ENCODE measurements at regions not wholly inside any gene's neighbourhood (a gene's known extent, or its start where the extent isn't known, plus 50 kb on each side); places are given as distances from the start of the nearest gene placed in this dataset.

- ATAC-seq (no peak), DNase-seq (no peak)
- Mint-ChIP-seq H3K4me1 (no peaks in the 10 kb centered on the region), H3K27ac (no peak overlapping the region), H3K27me3 (ENCODE audit: low read depth in 2 of 2) (peaks cover 0 to 3% of the 10 kb centered on the region in 2 donors), H3K36me3 (no peaks in the 10 kb centered on the region), H3K4me3 (no peak overlapping the region), H3K9me3 (peaks cover 9 to 17% of the 10 kb centered on the region in 2 donors)
- Histone ChIP-seq H3K4me3 (ENCODE audit: low read length) (no peak overlapping the region), H3K27me3 (ENCODE audit: control insufficient read depth, insufficient read depth, low read length) (no peaks in the 10 kb centered on the region), H3K9me3 (ENCODE audit: control insufficient read depth, insufficient read depth, low read length) (no peaks in the 10 kb centered on the region), H3K36me3 (ENCODE audit: control insufficient read depth, insufficient read depth, low read length) (no peaks in the 10 kb centered on the region), H3K27ac (ENCODE audit: low read length) (no peak overlapping the region), H3K4me1 (ENCODE audit: control insufficient read depth, insufficient read depth, low read length) (no peaks in the 10 kb centered on the region)
- TF ChIP-seq, protein P1, sequence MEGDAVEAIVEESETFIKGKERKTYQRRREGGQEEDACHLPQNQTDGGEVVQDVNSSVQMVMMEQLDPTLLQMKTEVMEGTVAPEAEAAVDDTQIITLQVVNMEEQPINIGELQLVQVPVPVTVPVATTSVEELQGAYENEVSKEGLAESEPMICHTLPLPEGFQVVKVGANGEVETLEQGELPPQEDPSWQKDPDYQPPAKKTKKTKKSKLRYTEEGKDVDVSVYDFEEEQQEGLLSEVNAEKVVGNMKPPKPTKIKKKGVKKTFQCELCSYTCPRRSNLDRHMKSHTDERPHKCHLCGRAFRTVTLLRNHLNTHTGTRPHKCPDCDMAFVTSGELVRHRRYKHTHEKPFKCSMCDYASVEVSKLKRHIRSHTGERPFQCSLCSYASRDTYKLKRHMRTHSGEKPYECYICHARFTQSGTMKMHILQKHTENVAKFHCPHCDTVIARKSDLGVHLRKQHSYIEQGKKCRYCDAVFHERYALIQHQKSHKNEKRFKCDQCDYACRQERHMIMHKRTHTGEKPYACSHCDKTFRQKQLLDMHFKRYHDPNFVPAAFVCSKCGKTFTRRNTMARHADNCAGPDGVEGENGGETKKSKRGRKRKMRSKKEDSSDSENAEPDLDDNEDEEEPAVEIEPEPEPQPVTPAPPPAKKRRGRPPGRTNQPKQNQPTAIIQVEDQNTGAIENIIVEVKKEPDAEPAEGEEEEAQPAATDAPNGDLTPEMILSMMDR (IDR thresholded peaks at IDR 0.05): no peak
- 86% methylated on average over 1 of the region's 2 CpGs for WGBS (ENCODE audit: insufficient coverage)
- intact Hi-C loops (cut with micrococcal nuclease): no loop called here
Observed at GRCh38 chr14:54146601-54147000, 190.0 kb upstream of the BMP4 start.

DNA sequence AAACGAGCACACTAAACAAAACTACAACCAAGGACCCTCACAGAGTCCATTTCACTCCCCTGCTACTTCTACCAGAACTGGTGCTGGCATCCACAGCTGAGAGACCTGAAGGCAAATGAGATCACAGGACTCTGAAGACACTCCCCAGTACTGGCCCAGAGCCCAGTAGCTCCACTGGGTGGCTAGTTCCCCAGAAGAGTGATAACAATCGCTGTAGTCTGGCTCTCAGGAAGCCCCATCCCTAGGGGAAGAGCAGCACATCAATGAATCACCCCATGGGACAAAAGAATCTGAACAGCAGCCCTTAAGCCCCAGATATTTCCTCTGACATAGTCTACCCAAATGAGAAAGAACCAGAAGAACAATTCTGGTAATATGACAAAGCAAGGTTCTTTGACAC, 190.7 kb upstream of the BMP4 start:
- Histone ChIP-seq H3K27me3 (ENCODE audit: control insufficient read depth, insufficient read depth, low read length) (no peaks in the 10 kb centered on the region), H3K27ac (ENCODE audit: low read length) (no peak overlapping the region), H3K36me3 (ENCODE audit: control insufficient read depth, insufficient read depth, low read length) (no peaks in the 10 kb centered on the region), H3K4me1 (ENCODE audit: control insufficient read depth, insufficient read depth, low read length) (no peaks in the 10 kb centered on the region), H3K4me3 (ENCODE audit: low read length) (no peak overlapping the region), H3K9me3 (ENCODE audit: control insufficient read depth, insufficient read depth, low read length) (no peaks in the 10 kb centered on the region)
- H3K27me3 Mint-ChIP-seq (ENCODE audit: low read depth in 2 of 2): peaks cover 0 to 3% of the 10 kb centered on the region in 2 donors
- intact Hi-C loops (cut with micrococcal nuclease): no loop called here
- ATAC-seq (no peak), DNase-seq (no peak)
- peaks cover 9 to 17% of the 10 kb centered on the region in 2 donors for H3K9me3 Mint-ChIP-seq
- H3K27ac Mint-ChIP-seq: no peak overlapping the region
- TF ChIP-seq, protein P1 (IDR thresholded peaks at IDR 0.05): no peak
- H3K36me3 Mint-ChIP-seq: no peaks in the 10 kb centered on the region
- H3K4me1 Mint-ChIP-seq: no peaks in the 10 kb centered on the region
- H3K4me3 Mint-ChIP-seq: no peak overlapping the region
- 57% methylated on average over 2 of the region's 2 CpGs for WGBS (ENCODE audit: insufficient coverage)

DNA sequence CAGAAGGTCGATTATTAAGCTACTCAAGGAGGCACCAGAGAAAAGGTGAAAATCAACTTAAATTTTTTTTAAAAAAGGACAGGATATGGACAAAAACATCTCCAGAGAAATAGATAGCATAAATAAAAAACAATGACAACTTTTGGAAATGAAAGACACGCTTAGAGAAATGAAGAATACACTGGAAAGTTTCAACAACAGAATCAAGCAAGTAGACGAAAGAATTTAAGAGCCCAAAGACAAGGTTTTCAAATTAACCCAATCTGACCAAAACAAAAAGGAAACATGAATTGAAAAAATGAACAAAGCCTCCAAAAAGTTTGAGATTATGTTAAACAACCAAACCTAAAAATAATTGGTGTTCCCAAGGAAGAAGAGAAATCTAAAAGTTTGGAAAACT, 191.1 kb upstream of the BMP4 start:
- Histone ChIP-seq H3K4me3 (ENCODE audit: low read length) (no peak overlapping the region), H3K36me3 (ENCODE audit: control insufficient read depth, insufficient read depth, low read length) (no peaks in the 10 kb centered on the region), H3K27me3 (ENCODE audit: control insufficient read depth, insufficient read depth, low read length) (no peaks in the 10 kb centered on the region), H3K4me1 (ENCODE audit: control insufficient read depth, insufficient read depth, low read length) (no peaks in the 10 kb centered on the region), H3K9me3 (ENCODE audit: control insufficient read depth, insufficient read depth, low read length) (no peaks in the 10 kb centered on the region), H3K27ac (ENCODE audit: low read length) (no peak overlapping the region)
- H3K9me3 Mint-ChIP-seq: peaks cover 9 to 17% of the 10 kb centered on the region in 2 donors
- WGBS (ENCODE audit: insufficient coverage): 94% methylated on average over 2 of the region's 3 CpGs
- no peak for DNase-seq
- no peaks in the 10 kb centered on the region for H3K36me3 Mint-ChIP-seq
- intact Hi-C loops (cut with micrococcal nuclease): no loop called here
- H3K4me3 Mint-ChIP-seq: no peak overlapping the region
- H3K27me3 Mint-ChIP-seq (ENCODE audit: low read depth in 2 of 2): peaks cover 0 to 3% of the 10 kb centered on the region in 2 donors
- no peak for ATAC-seq
- H3K4me1 Mint-ChIP-seq: no peaks in the 10 kb centered on the region
- no peak overlapping the region for H3K27ac Mint-ChIP-seq
- TF ChIP-seq, protein P1 (IDR thresholded peaks at IDR 0.05): no peak

DNA sequence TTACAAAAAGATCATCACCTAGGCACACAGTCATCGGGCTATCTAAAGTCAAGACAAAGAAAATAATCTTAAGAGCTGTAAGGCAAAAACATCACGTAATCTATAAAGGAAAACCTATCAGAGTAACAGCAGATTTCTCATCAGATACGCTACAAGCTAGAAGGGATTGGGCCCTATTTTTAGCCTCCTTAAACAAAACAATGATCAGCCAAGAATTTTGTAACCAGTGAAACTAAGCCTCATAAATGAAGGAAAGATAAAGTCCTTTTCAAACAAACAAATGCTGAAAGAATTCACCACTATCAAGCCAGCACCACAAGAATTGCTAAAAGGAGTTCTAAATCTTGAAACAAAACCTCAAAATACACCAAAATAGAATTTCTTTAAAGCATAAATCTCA, 191.6 kb upstream of the BMP4 start:
- DNase-seq (no peak), ATAC-seq (no peak)
- Histone ChIP-seq H3K27ac (ENCODE audit: low read length) (no peak overlapping the region), H3K4me1 (ENCODE audit: control insufficient read depth, insufficient read depth, low read length) (no peaks in the 10 kb centered on the region), H3K27me3 (ENCODE audit: control insufficient read depth, insufficient read depth, low read length) (no peaks in the 10 kb centered on the region), H3K9me3 (ENCODE audit: control insufficient read depth, insufficient read depth, low read length) (no peaks in the 10 kb centered on the region), H3K4me3 (ENCODE audit: low read length) (no peak overlapping the region), H3K36me3 (ENCODE audit: control insufficient read depth, insufficient read depth, low read length) (no peaks in the 10 kb centered on the region)
- TF ChIP-seq, protein P1 (IDR thresholded peaks at IDR 0.05): no peak
- Mint-ChIP-seq H3K4me3 (no peak overlapping the region), H3K27me3 (ENCODE audit: low read depth in 2 of 2) (peaks cover 0 to 2% of the 10 kb centered on the region in 2 donors), H3K27ac (no peak overlapping the region), H3K4me1 (no peaks in the 10 kb centered on the region), H3K36me3 (no peaks in the 10 kb centered on the region), H3K9me3 (peaks cover 9 to 17% of the 10 kb centered on the region in 2 donors)
- intact Hi-C loops (cut with micrococcal nuclease): no loop called here
- 98% methylated on average over 3 of the region's 3 CpGs for WGBS (ENCODE audit: insufficient coverage)
